Caki2 (cell line): ENCODE measurements at regions not wholly inside any gene's neighbourhood (a gene's known extent, or its start where the extent isn't known, plus 50 kb on each side); places are given as distances from the start of the nearest gene placed in this dataset.

Experiments used
- DNase-seq: peaks from one replicate; pipeline ENCODE4 v3.0.0-alpha.2; 2015; ENCODE audit warnings: low read depth
- in situ Hi-C: cut with HindIII; loops from 2 replicates; pipeline ENCODE4 v1.10.0; 2016; ENCODE audit warnings: low sequenced_read_pairs, low pct_unique_long_range_greater_than_20kb, mixed read lengths

DNA sequence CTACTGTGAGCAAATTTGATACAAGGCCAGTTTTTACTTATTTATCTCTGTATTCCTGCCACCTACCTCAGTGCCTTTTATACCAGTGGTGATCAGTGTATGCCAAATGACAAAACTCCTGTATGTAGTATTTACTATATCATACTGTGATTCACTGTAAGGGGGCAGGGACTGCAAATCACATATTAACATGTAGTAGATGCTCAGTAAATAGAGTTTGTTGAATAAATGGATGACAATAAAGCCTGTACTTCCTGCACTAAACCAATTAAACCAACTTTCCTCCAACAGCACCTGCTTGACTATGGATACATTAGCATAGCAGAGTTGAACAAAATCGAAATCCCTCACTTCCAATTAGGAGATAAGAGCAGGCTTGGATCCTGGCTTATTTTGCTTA is 73.3 kb upstream of the C1orf87 start:
- no peak for DNase-seq

DNA sequence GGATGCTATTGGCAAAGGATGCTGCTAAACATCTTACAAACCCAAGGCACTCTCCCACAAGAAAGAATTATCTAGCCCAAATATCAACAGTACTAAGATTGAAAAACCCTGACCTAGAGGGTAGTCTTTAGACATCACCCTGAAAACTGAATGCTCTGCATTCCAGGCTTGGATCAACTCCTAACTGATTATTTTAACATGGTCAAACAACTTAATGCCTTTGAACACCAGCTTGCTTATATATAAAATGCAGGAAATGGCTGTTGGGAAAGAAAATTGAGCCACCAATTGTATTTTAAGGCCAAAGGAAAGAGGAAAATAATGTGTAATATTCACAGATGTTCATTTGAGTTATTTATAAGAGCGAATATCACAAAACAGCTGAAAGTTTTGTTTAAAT is 72.2 kb upstream of the C1orf87 start:
- in situ Hi-C loops, result no loop called here

More for the DNA sequence above, 73.3 kb upstream of the C1orf87 start:
- in situ Hi-C loops, result no loop called here

DNA sequence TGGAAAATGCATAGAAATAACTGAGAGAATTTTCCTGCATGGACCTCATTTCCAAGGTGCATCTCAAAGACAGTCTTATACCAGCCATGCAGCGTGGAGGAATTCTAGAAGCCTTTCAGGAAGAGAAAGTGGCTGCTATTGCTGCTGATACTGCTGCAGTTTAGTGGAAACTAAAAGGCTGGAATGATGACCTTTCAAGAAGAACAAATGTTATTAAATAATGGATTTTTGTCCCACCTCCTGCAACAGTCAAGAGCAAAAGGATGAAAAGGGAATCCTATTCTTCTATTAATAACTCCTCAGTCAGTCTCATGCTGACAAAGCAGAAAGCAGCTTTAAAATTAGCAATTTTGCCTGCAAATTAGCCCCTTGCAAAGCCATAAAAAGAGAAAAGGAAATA is 68.2 kb upstream of the C1orf87 start:
- in situ Hi-C loops, result no loop called here
- no peak for DNase-seq

More for the DNA sequence above, 72.2 kb upstream of the C1orf87 start:
- DNase-seq, result no peak

DNA sequence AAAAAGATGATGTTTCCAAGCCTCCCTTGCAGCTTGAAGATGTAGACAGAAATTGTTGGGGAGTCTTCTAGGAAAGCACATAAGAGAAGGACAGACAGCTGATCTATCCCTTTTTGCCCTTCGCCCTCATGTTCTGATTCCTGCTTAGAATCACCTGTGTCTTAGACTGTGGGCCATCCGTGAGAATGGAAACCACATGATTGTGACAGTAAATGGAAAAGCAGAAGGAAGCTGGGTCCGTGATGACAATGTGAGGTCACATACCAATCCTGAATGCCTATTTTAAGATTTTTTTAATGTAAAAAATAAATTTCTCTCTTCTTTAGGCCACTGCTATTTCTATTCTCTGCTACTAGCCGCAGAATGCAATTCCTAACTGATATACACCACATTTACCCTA is 67.7 kb upstream of the C1orf87 start:
- DNase-seq, result no peak
- in situ Hi-C loops, result no loop called here

DNA sequence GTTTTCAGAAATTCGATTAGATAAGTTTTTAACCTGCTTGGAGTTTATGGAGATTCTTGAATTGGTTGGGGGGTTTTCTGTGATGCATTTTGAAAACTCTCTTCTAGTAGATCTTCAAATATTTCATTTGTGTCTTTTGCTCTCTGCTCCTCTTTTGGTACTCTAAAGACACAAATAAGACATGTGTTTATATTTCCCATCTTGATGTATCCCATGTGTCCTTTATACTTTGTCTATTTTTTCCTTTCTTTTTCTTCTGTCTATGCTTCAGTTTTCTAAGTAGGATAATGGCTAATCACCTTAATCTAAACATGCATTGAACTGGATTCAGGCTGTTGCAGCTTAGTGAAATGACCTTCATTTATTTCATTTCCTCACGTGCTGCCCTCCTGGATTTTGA is 63.8 kb upstream of the C1orf87 start:
- DNase-seq, result no peak
- in situ Hi-C loops, result no loop called here

DNA sequence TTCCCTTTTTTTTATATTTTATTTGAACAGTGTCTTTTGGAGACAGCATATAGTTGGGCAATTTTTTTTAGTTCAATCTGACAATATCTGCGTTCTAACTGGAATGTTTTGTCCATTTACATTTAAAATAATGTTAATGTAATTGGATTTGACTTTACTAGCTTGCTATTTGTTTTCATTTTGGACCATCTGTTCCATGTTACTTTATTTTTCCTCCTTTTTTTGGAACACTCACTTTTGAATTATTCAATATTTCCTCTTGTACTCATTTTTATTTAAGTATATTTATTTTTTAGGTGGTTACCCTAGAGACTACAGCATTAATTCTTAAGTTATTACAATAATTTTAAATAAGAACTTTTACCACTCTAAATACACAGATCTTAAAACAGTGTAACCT is 62.8 kb upstream of the C1orf87 start:
- DNase-seq, result no peak
- in situ Hi-C loops, result no loop called here

DNA sequence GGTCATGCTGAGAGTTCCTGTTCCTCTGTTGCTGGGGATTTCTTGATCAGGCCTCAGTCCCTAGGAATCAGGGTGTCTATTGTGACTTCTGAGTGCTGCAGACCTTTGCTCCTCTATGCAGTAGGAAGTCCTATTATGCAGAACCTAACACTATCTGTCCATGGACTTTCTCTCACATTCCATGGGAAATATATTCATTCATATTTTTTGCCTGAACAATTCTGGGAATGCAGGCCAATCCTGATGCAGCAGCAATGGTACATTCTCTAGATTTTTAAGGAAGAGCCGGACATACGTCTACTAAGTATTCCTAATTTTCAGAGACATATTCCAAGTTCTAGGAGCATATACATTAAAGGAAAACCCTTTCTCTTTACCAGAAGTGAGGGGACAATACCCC is 61.1 kb upstream of the C1orf87 start:
- DNase-seq, result no peak
- in situ Hi-C loops, result no loop called here

DNA sequence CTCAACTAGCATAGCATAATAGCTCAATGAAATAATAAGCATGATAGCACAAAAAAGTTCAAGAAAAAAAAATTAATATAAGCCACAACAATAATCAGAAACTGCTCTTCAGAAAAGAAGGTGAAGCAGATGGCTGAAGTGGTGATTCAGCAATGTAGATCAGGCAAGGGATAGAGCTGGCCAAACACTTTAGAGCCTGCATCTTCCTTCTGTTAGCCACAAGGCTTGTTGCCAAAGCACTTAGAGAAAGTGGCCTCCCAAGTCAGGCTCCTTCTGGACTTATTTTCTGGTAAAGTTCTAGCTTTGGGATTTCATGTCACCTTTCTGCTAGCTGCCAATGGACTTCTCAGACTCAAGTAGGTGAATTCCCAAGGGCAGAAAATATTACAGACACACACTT is 60.3 kb upstream of the C1orf87 start:
- DNase-seq, result no peak
- in situ Hi-C loops, result no loop called here

DNA sequence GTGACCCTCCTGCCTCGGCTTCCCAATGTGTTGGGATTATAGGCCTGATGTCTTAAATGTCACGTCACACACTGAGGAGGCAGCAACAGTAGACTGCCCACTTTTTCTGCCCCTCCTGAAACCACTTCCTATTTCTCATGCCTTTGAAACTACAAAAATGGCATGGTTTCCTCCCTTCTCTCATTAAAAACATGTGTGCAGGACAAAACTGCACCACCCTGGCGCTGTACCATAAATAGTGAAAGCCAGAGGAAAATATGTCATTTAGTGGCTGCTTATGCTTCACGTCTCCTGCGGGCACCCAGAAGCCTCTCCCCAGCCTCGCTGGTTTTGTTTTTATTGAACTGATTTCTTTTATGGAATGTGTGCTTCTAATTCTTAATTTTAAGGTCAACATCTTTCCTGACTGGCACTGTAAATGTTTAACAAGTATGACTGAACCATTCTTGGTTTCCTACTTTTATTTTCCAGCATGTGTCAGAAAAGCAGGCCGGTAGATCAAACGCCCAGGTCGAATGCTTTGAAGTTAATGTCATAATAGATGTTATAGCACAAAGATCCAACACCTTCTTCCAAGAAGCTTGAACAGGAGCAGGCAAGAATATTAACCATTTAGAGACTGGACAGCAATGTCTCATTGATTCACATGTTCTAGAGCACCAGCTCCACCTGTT is 59.6 kb upstream of the C1orf87 start:
- in situ Hi-C loops, result no loop called here
- DNase-seq, result no peak

DNA sequence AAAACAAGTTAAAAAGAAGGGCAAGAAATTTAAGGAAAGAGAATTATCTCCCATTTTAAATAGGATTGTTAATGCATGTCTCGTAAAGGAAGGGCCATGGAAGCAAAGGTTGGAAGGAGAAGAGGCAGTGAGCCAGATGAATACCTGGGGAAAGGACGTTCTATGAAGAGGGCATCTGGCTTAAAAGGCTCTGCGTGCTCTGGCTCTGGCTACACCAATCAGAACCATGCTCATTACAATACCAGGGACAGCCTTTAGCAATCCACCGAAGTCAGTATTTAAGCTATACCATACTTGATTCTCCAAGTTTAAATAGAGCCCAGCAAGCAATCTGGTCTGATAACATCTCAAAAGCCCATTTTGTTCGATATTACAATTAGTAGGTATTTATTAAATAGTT is 58.5 kb upstream of the C1orf87 start:
- no peak for DNase-seq
- in situ Hi-C loops, result no loop called here

DNA sequence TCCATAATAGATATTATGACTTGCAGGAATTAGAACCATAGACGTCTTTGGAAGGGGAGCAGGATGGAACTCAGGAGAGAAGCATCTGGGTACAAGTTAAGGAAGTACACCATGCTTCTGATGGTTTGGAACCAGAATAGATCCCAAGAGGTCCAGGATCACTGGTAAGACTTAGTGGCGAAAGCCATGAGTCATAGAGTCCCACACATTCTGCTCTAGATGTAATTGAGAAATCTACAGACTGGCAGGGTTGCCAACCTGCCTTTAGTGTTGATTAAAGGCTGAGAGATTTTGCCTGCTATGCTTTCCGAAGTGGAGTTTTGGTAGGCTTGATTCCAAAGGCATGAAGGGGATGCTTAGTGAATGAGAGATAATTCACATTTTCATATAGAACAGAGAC is 57.1 kb upstream of the C1orf87 start:
- DNase-seq, result no peak
- in situ Hi-C loops, result no loop called here

DNA sequence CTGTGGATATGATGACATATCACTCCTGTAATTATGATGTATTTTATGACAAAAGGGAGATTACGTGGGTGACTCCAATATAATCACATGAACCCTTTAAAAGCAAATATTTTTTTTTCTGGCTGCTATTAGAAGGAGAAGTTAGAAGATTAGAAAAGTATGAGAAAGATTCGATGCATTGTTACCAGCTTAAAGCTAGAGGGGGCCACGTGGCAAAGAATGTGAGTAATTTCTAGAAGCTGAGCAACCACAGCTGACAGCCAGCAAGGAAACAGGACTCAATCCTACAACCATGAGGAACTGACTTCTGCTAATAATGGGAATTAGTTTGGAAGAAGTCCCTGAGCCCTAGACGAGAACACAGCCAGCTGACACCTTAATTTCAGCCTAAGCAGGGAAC is 56.3 kb upstream of the C1orf87 start:
- no peak for DNase-seq
- in situ Hi-C loops, result no loop called here

DNA sequence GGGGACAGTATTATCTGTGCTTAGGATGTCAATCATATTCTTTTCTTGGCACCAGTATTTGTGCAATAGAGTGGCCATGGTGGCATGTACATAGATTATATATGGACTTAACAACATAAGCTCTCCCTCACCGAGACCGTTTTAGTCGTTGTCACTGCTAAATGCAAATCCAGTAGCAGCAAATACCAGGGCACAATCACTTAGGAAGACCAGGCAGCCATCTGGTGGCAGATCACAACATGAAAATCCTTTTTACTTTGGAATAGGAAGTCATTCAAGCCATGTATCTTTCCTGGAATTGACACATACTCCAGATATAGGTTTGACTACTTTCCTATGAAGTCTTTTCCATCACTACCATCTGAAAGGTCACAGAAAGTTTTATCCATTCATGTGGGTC is 53.2 kb upstream of the C1orf87 start:
- DNase-seq, result no peak
- in situ Hi-C loops, result no loop called here
